ENCODE measurements at regions not wholly inside any gene's neighbourhood (a gene's known extent, or its start where the extent isn't known, plus 50 kb on each side); places are given as distances from the start of the nearest gene placed in this dataset.

GRCh38 chr9:107669422-107669821, 179.9 kb upstream of the KLF4 start:
- H3K79me2 ChIP-seq (ENCODE audit: insufficient read depth, low read length) = no peaks in the 10 kb centered on the region
- no peak overlapping the region for H2AFZ ChIP-seq (ENCODE audit: low read length)
- no peaks in the 10 kb centered on the region for H3K4me1 ChIP-seq (ENCODE audit: insufficient read depth, low read length, severe bottlenecking)
- H3K9ac ChIP-seq (ENCODE audit: low read length) = no peak overlapping the region
- H3K9me3 ChIP-seq (ENCODE audit: low read length) = no peaks in the 10 kb centered on the region
- no peaks in the 10 kb centered on the region for H3F3A ChIP-seq (ENCODE audit: insufficient read depth, low read length)
- H3K9me2 ChIP-seq (ENCODE audit: low read depth, low read length) = no peaks in the 10 kb centered on the region
- no peak for TF ChIP-seq EZH2 (IDR thresholded peaks at IDR 0.05; ENCODE audit: borderline replicate concordance, low read length)
- TF ChIP-seq, protein P1, sequence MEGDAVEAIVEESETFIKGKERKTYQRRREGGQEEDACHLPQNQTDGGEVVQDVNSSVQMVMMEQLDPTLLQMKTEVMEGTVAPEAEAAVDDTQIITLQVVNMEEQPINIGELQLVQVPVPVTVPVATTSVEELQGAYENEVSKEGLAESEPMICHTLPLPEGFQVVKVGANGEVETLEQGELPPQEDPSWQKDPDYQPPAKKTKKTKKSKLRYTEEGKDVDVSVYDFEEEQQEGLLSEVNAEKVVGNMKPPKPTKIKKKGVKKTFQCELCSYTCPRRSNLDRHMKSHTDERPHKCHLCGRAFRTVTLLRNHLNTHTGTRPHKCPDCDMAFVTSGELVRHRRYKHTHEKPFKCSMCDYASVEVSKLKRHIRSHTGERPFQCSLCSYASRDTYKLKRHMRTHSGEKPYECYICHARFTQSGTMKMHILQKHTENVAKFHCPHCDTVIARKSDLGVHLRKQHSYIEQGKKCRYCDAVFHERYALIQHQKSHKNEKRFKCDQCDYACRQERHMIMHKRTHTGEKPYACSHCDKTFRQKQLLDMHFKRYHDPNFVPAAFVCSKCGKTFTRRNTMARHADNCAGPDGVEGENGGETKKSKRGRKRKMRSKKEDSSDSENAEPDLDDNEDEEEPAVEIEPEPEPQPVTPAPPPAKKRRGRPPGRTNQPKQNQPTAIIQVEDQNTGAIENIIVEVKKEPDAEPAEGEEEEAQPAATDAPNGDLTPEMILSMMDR (IDR thresholded peaks at IDR 0.05; ENCODE audit: low read length) = no peak
- no peak overlapping the region for H3K4me2 ChIP-seq (ENCODE audit: low read length)
- H3K27me3 ChIP-seq (ENCODE audit: insufficient read depth, low read length) = no peaks in the 10 kb centered on the region
- no peak overlapping the region for H3K27ac ChIP-seq (ENCODE audit: low read depth, low read length, poor library complexity, severe bottlenecking)
- no peak overlapping the region for H3K4me3 ChIP-seq (ENCODE audit: low read depth, low read length, poor library complexity, severe bottlenecking)
- no peaks in the 10 kb centered on the region for H4K20me1 ChIP-seq (ENCODE audit: insufficient read depth, low read length)
- no peaks in the 10 kb centered on the region for H3K36me3 ChIP-seq (ENCODE audit: insufficient read depth, low read length)

- H3K9me2 ChIP-seq (ENCODE audit: low read depth, low read length) = no peaks in the 10 kb centered on the region
- H2AFZ ChIP-seq (ENCODE audit: low read length) = no peak overlapping the region
- TF ChIP-seq, protein P1 (IDR thresholded peaks at IDR 0.05; ENCODE audit: low read length) = no peak
- no peak for TF ChIP-seq EZH2 (IDR thresholded peaks at IDR 0.05; ENCODE audit: borderline replicate concordance, low read length)
- no peaks in the 10 kb centered on the region for H3K4me1 ChIP-seq (ENCODE audit: insufficient read depth, low read length, severe bottlenecking)
- no peak overlapping the region for H3K4me3 ChIP-seq (ENCODE audit: low read depth, low read length, poor library complexity, severe bottlenecking)
- H3F3A ChIP-seq (ENCODE audit: insufficient read depth, low read length) = no peaks in the 10 kb centered on the region
- H3K27me3 ChIP-seq (ENCODE audit: insufficient read depth, low read length) = no peaks in the 10 kb centered on the region
- H3K79me2 ChIP-seq (ENCODE audit: insufficient read depth, low read length) = no peaks in the 10 kb centered on the region
- H3K9ac ChIP-seq (ENCODE audit: low read length) = no peak overlapping the region
- H4K20me1 ChIP-seq (ENCODE audit: insufficient read depth, low read length) = no peaks in the 10 kb centered on the region
- H3K27ac ChIP-seq (ENCODE audit: low read depth, low read length, poor library complexity, severe bottlenecking) = no peak overlapping the region
- no peaks in the 10 kb centered on the region for H3K36me3 ChIP-seq (ENCODE audit: insufficient read depth, low read length)
- H3K4me2 ChIP-seq (ENCODE audit: low read length) = no peak overlapping the region
- H3K9me3 ChIP-seq (ENCODE audit: low read length) = no peaks in the 10 kb centered on the region
Observed at GRCh38 chr9:107667231-107668070, 177.9 kb upstream of the KLF4 start.

GRCh38 chr9:107665057-107665456, 175.5 kb upstream of the KLF4 start:
- no peak overlapping the region for H3K27ac ChIP-seq (ENCODE audit: low read depth, low read length, poor library complexity, severe bottlenecking)
- H3K4me1 ChIP-seq (ENCODE audit: insufficient read depth, low read length, severe bottlenecking) = no peaks in the 10 kb centered on the region
- H3K9me2 ChIP-seq (ENCODE audit: low read depth, low read length) = no peaks in the 10 kb centered on the region
- H3K27me3 ChIP-seq (ENCODE audit: insufficient read depth, low read length) = no peaks in the 10 kb centered on the region
- no peak overlapping the region for H3K4me3 ChIP-seq (ENCODE audit: low read depth, low read length, poor library complexity, severe bottlenecking)
- TF ChIP-seq, protein P1 (IDR thresholded peaks at IDR 0.05; ENCODE audit: low read length) = no peak
- no peak for TF ChIP-seq EZH2 (IDR thresholded peaks at IDR 0.05; ENCODE audit: borderline replicate concordance, low read length)
- H3K79me2 ChIP-seq (ENCODE audit: insufficient read depth, low read length) = no peaks in the 10 kb centered on the region
- no peaks in the 10 kb centered on the region for H3K36me3 ChIP-seq (ENCODE audit: insufficient read depth, low read length)
- H3K9ac ChIP-seq (ENCODE audit: low read length) = no peak overlapping the region
- no peaks in the 10 kb centered on the region for H4K20me1 ChIP-seq (ENCODE audit: insufficient read depth, low read length)
- no peak overlapping the region for H3K4me2 ChIP-seq (ENCODE audit: low read length)
- H3K9me3 ChIP-seq (ENCODE audit: low read length) = no peaks in the 10 kb centered on the region
- no peak overlapping the region for H2AFZ ChIP-seq (ENCODE audit: low read length)
- no peaks in the 10 kb centered on the region for H3F3A ChIP-seq (ENCODE audit: insufficient read depth, low read length)

Measured in OCI-LY1 (cell line).